ENCODE measurements at regions not wholly inside any gene's neighbourhood (a gene's known extent, or its start where the extent isn't known, plus 50 kb on each side); places are given as distances from the start of the nearest gene placed in this dataset.

- no peaks in the 10 kb centered on the region for H3K36me3 Mint-ChIP-seq (ENCODE audit: low read depth)
- peaks cover 35% of the 10 kb centered on the region for H3K4me1 Mint-ChIP-seq (ENCODE audit: low read depth)
- no peaks in the 10 kb centered on the region for H3K9me3 Mint-ChIP-seq
- H3K27ac Mint-ChIP-seq, result no peak overlapping the region
- H3K27me3 Mint-ChIP-seq (ENCODE audit: low read depth), result peaks cover 5% of the 10 kb centered on the region
- no peak overlapping the region for H3K4me3 Mint-ChIP-seq
- no peak for DNase-seq
- CTCF ChIA-PET, result no interaction called here
- intact Hi-C loops (cut with micrococcal nuclease), result no loop called here
Observed at GRCh38 chr2:8572712-8573233, 109.1 kb upstream of the ID2 start.

DNA sequence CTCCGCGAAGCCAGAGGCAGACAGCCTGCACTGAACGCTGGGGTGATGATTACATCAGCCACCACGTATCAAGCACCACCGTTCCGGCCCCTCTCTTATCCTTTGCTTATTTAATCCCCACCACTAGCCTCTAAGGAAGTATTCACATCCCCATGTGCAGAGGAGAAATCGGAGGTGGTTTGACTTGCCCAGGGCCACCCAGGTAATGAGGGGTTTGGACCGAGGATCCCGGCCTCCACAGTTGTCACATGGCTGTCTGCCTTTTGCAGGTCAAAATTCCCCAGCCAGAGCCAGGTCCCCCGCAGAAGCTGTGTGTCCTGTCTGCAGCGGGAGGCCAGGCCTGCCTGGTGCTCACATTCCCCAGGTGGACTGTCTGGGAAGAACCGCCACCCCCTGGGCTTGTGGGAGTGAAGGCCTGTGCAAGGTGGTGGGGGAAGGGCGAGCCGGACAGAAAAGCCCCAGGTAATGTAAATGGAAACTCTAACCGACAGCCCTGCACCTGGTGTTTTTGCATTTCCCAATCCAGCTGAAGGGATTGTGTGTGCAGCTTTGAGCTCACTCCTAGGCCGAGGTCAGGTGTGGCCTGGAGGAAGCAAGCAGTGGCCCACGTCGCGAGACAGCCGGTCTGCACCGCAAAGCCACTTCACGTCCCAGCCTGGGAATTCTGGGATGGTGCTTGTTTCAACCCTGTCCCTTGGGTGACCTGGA lies 108.5 kb upstream of the ID2 start:
- CTCF ChIA-PET, result no interaction called here

GRCh38 chr2:8573942-8574195 lies 108.0 kb upstream of the ID2 start:
- Mint-ChIP-seq H3K9me3 (no peaks in the 10 kb centered on the region), H3K4me1 (ENCODE audit: low read depth) (peaks cover 35% of the 10 kb centered on the region), H3K27me3 (ENCODE audit: low read depth) (peaks cover 5% of the 10 kb centered on the region), H3K27ac (no peak overlapping the region), H3K36me3 (ENCODE audit: low read depth) (no peaks in the 10 kb centered on the region), H3K4me3 (no peak overlapping the region)
- intact Hi-C loops (cut with micrococcal nuclease), result no loop called here
- no peak for DNase-seq
- CTCF ChIA-PET, result no interaction called here

More for the DNA sequence above, 108.5 kb upstream of the ID2 start:
- Mint-ChIP-seq H3K4me3 (no peak overlapping the region), H3K36me3 (ENCODE audit: low read depth) (no peaks in the 10 kb centered on the region), H3K27me3 (ENCODE audit: low read depth) (peaks cover 5% of the 10 kb centered on the region), H3K4me1 (ENCODE audit: low read depth) (peaks cover 35% of the 10 kb centered on the region), H3K9me3 (no peaks in the 10 kb centered on the region), H3K27ac (no peak overlapping the region)
- intact Hi-C loops (cut with micrococcal nuclease), result no loop called here
- DNase-seq, result no peak

GRCh38 chr2:8574196-8575037 lies 107.4 kb upstream of the ID2 start:
- Mint-ChIP-seq H3K4me1 (ENCODE audit: low read depth) (peaks cover 35% of the 10 kb centered on the region), H3K9me3 (no peaks in the 10 kb centered on the region), H3K27me3 (ENCODE audit: low read depth) (peaks cover 5% of the 10 kb centered on the region), H3K36me3 (ENCODE audit: low read depth) (no peaks in the 10 kb centered on the region), H3K4me3 (no peak overlapping the region), H3K27ac (peak overlapping the region; percentile 28)
- intact Hi-C loops (cut with micrococcal nuclease), result loop anchor here (5.0 kb wide), 1 partner anchor 88 kb away; no protein-coding TSS in a partner anchor
- CTCF ChIA-PET, result no interaction called here
- DNase-seq, result no peak

GRCh38 chr2:8575038-8575833 lies 106.6 kb upstream of the ID2 start:
- CTCF ChIA-PET, result interaction anchor here (0.6 kb wide), 1 partner anchor 166 kb away, joined by 3 read pairs; no protein-coding TSS in a partner anchor
- peak; percentile 72 for DNase-seq
- peak overlapping the region; percentile 28 for H3K27ac Mint-ChIP-seq
- peaks cover 38% of the 10 kb centered on the region for H3K4me1 Mint-ChIP-seq (ENCODE audit: low read depth)
- intact Hi-C loops (cut with micrococcal nuclease), result loop anchor here (5.0 kb wide), 1 partner anchor 87 kb away; no protein-coding TSS in a partner anchor
- H3K4me3 Mint-ChIP-seq, result peak overlapping the region; percentile 23
- H3K27me3 Mint-ChIP-seq (ENCODE audit: low read depth), result peaks cover 5% of the 10 kb centered on the region
- no peaks in the 10 kb centered on the region for H3K9me3 Mint-ChIP-seq
- H3K36me3 Mint-ChIP-seq (ENCODE audit: low read depth), result no peaks in the 10 kb centered on the region

DNA sequence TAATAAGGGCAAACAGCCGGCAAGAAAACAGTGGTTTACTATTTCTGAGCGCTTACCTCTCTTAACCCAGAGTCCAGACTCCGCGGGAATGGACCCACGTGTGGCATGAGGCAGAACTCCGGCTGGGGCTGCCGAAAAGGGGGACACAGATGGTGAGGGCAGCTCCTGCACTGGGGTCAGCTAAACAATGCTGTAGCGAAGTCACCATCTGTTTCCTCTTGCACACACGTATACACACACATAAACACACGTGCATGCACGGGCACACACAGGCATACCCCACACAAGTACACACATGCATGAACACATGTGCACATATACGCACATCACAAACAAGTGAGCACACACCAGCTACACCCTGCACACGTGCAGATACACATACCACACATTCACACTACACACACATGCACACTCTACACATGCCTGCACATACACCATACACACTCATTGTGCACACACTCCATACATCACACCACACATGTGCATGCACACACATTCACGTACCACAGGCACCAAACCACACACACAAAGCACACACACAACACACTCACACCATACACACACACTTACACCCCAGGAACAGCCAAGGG lies 105.9 kb upstream of the ID2 start:
- H3K4me3 Mint-ChIP-seq, result peak overlapping the region; percentile 2
- H3K27ac Mint-ChIP-seq, result no peak overlapping the region
- H3K36me3 Mint-ChIP-seq (ENCODE audit: low read depth), result no peaks in the 10 kb centered on the region
- intact Hi-C loops (cut with micrococcal nuclease), result loop anchor here (1.0 to 5.0 kb wide), 4 partner anchors 10 to 86 kb away; no protein-coding TSS in a partner anchor
- H3K27me3 Mint-ChIP-seq (ENCODE audit: low read depth), result peaks cover 5% of the 10 kb centered on the region
- no peak for DNase-seq
- H3K9me3 Mint-ChIP-seq, result no peaks in the 10 kb centered on the region
- CTCF ChIA-PET, result no interaction called here
- H3K4me1 Mint-ChIP-seq (ENCODE audit: low read depth), result peaks cover 45% of the 10 kb centered on the region

GRCh38 chr2:8576525-8577167 lies 105.2 kb upstream of the ID2 start:
- Mint-ChIP-seq H3K36me3 (ENCODE audit: low read depth) (no peaks in the 10 kb centered on the region), H3K27me3 (ENCODE audit: low read depth) (peaks cover 5% of the 10 kb centered on the region), H3K27ac (peak overlapping the region; percentile 9), H3K4me1 (ENCODE audit: low read depth) (peaks cover 47% of the 10 kb centered on the region), H3K4me3 (peak overlapping the region; percentile 36), H3K9me3 (no peaks in the 10 kb centered on the region)
- CTCF ChIA-PET, result interaction anchor here (0.6 kb wide), 1 partner anchor 31 kb away, joined by 6 read pairs; no protein-coding TSS in a partner anchor
- intact Hi-C loops (cut with micrococcal nuclease), result loop anchor here (1.0 to 5.0 kb wide), 4 partner anchors 10 to 86 kb away; no protein-coding TSS in a partner anchor
- DNase-seq, result peak; percentile 74

DNA sequence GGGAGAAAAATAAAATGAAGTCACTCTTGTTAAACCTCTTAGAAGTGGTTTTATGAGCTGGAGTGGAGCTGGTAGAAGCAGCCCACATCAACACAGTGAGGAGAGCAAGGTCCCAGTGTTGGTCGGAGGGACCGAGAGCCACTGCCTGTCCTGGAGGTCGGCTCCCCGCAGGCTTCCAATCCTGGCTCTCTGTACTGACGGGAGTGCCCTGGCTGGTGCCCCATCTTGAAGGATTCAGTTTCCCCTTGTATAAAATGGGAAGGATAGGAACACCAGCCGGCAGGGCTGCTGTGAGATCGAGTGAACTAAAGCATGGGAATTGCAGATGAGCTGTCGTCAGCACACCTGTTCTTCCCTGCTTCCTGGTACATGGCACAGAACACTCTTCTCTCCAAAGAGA lies 104.3 kb upstream of the ID2 start:
- Mint-ChIP-seq H3K4me1 (ENCODE audit: low read depth) (peaks cover 47% of the 10 kb centered on the region), H3K27ac (no peak overlapping the region), H3K36me3 (ENCODE audit: low read depth) (no peaks in the 10 kb centered on the region), H3K9me3 (no peaks in the 10 kb centered on the region), H3K4me3 (no peak overlapping the region), H3K27me3 (ENCODE audit: low read depth) (peaks cover 10% of the 10 kb centered on the region)
- intact Hi-C loops (cut with micrococcal nuclease), result loop anchor here (2.0 to 5.0 kb wide), 3 partner anchors 35 to 85 kb away; no protein-coding TSS in a partner anchor
- CTCF ChIA-PET, result interaction anchor here (0.6 kb wide), 1 partner anchor 32 kb away, joined by 6 read pairs; no protein-coding TSS in a partner anchor
- no peak for DNase-seq

GRCh38 chr2:8578335-8579244 lies 103.3 kb upstream of the ID2 start:
- Mint-ChIP-seq H3K27ac (no peak overlapping the region), H3K4me3 (no peak overlapping the region), H3K27me3 (ENCODE audit: low read depth) (peaks cover 14% of the 10 kb centered on the region), H3K9me3 (no peaks in the 10 kb centered on the region), H3K4me1 (ENCODE audit: low read depth) (peaks cover 50% of the 10 kb centered on the region), H3K36me3 (ENCODE audit: low read depth) (no peaks in the 10 kb centered on the region)
- DNase-seq, result no peak
- CTCF ChIA-PET, result no interaction called here
- intact Hi-C loops (cut with micrococcal nuclease), result loop anchor here (5.0 kb wide), 1 partner anchor 84 kb away; no protein-coding TSS in a partner anchor

GRCh38 chr2:8579485-8580085 lies 102.3 kb upstream of the ID2 start:
- CTCF ChIA-PET, result interaction anchor here (0.6 kb wide), 1 partner anchor 326 kb away, joined by 3 read pairs; no protein-coding TSS in a partner anchor

More at GRCh38 chr2:8579485-8580085, 102.3 kb upstream of the ID2 start:
- Mint-ChIP-seq H3K27ac (no peak overlapping the region), H3K36me3 (ENCODE audit: low read depth) (no peaks in the 10 kb centered on the region), H3K4me3 (no peak overlapping the region), H3K27me3 (ENCODE audit: low read depth) (peaks cover 20% of the 10 kb centered on the region), H3K9me3 (no peaks in the 10 kb centered on the region), H3K4me1 (ENCODE audit: low read depth) (peaks cover 49% of the 10 kb centered on the region)
- intact Hi-C loops (cut with micrococcal nuclease), result loop anchor here (5.0 kb wide), 1 partner anchor 83 kb away; no protein-coding TSS in a partner anchor
- DNase-seq, result no peak

Measured in activated naive CD4-positive, alpha-beta T cell treated with anti-CD3 and anti-CD28 coated beads for 36 hours (primary cell).